GM19099 (cell line): ENCODE measurements at regions not wholly inside any gene's neighbourhood (a gene's known extent, or its start where the extent isn't known, plus 50 kb on each side); places are given as distances from the start of the nearest gene placed in this dataset.

ENCODE experiments used
- POLR2A ChIP-seq: IDR thresholded peaks from 3 replicates; pipeline ENCODE4 v1.6.1; 2011; ENCODE audit warnings: low read depth; ENCODE audit not compliant: insufficient read length; ENCODE audit errors: extremely low read depth

- no peak for TF ChIP-seq POLR2A
Measured at GRCh38 chr13:88000787-88001186, 329.6 kb downstream of the SLITRK5 start.

- no peak for TF ChIP-seq POLR2A
Measured at GRCh38 chr13:88005188-88005587, 334.0 kb downstream of the SLITRK5 start.

GRCh38 chr13:88014527-88014926, 343.4 kb downstream of the SLITRK5 start:
- TF ChIP-seq POLR2A = no peak

- no peak for TF ChIP-seq POLR2A
Measured at GRCh38 chr13:88022431-88023208, 351.4 kb downstream of the SLITRK5 start.

DNA sequence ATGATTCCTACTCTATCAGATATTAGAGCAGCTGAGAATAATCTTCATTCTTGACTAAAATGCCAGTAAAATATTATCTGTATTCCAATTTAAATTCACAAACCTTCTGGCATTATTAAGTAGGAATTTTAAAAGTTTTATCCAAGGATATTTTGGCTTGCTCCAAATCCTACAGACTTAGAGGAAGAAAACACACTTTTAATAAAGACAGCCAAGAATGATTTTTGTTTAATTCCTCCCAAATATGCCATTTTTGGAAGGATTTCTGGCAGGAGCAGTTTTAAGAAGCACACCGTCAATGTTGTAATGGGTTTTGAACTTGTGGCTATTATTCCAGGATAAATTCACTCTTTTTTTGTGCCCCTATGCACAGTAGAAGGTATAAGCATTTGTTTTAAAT, 355.1 kb downstream of the SLITRK5 start:
- no peak for TF ChIP-seq POLR2A

DNA sequence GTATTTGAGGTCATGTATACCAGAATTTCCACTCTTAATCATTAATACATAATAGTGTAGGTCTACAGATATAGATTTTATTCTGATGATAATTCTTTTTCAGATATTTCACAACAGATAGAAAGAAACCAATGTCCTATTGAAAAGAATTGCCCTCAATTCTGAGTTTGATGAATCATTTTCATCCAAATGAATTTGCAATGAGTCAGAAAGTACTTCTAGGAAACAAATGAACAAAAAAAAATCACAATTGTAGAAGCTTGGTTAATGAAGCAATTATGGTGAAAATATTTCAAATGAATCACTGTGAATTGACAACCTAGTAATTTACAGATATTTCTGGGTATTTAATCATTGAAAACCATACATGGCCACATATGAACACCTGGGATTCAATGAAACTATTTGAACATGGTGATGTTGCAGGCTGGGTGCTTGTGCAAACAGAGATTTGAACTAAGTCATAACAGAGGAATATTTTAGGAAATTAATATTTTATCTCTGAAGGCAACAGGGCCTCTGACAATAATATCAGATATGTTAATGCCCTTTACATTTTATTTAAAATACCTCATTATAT, 360.9 kb downstream of the SLITRK5 start:
- TF ChIP-seq POLR2A = no peak

- TF ChIP-seq POLR2A = no peak
Measured at GRCh38 chr13:88042489-88042888, 371.3 kb downstream of the SLITRK5 start.

DNA sequence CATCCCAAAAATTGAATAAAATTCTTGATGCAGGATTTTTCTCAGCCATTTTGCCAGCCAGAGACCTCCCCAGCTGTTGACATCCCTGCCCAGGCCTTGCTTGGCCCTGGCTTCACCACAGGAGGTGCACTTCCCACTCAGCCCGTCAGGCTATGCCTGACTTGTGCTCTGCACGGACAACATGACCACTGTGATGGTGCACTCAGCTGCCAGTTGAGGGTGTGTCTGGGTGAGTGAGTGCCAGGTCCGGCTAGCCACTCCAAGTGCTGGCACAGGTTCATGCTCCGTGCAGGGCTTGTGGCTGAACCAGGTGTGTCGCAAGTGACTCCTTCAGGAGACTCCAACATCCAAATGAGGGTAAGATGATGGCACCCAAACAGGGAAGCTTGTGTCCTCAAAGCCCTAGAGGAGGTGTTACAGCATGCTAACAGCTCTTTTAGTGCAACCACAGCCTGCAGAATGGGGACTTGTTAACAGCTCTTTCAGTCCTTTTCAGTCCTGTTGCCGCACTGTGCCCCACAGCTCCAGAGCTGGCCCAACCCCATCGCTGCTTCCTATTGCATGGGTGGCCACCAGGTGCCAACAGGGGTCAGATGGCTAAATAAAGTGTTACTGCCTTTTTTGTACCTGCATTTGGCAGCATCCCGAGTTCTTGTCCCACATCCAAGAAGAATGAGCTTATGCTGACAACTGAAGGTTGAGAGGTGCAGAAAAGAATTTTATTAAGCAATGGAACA, 380.7 kb downstream of the SLITRK5 start:
- no peak for TF ChIP-seq POLR2A

GRCh38 chr13:88063741-88064140, 392.6 kb downstream of the SLITRK5 start:
- TF ChIP-seq POLR2A = no peak

GRCh38 chr13:88066847-88067246, 395.7 kb downstream of the SLITRK5 start:
- no peak for TF ChIP-seq POLR2A

DNA sequence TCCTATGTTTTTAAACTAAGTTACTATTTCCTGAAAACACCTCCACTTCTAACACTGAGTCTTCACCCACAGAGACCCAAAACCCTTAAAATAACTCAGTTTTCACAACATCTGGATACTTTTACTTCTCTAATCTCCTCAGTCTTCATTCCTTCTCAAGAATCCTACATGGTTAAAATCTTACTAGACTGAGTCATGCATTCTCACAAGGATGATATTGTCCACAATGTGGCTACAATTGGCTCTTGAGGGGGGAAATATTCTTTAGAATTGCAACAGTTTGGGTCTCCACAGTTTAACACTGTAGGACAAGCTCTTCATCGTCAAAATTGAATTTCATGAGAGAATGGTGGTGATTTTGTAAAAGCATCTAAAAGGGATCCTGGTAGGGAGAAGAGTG, 397.1 kb downstream of the SLITRK5 start:
- no peak for TF ChIP-seq POLR2A

GRCh38 chr13:88068975-88069374, 397.8 kb downstream of the SLITRK5 start:
- TF ChIP-seq POLR2A = no peak

DNA sequence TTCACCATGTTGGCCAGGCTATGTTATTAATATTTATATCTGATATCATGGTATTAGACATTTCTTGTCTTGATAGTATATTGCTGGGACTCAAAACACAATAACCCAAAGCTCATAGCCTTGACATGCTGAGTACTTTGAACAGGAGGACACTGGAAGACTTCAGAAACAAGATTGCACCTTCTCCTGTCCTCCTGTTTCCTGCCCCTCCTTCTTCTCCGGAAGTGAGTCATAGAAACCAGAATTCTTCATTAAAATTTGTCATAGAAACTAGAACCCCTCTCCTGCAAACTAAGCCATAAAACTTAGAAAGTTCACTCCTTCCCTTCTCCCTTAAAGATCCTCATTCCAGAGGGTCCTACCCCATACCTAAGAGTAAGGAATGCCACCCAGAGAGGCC, 400.2 kb downstream of the SLITRK5 start:
- no peak for TF ChIP-seq POLR2A

DNA sequence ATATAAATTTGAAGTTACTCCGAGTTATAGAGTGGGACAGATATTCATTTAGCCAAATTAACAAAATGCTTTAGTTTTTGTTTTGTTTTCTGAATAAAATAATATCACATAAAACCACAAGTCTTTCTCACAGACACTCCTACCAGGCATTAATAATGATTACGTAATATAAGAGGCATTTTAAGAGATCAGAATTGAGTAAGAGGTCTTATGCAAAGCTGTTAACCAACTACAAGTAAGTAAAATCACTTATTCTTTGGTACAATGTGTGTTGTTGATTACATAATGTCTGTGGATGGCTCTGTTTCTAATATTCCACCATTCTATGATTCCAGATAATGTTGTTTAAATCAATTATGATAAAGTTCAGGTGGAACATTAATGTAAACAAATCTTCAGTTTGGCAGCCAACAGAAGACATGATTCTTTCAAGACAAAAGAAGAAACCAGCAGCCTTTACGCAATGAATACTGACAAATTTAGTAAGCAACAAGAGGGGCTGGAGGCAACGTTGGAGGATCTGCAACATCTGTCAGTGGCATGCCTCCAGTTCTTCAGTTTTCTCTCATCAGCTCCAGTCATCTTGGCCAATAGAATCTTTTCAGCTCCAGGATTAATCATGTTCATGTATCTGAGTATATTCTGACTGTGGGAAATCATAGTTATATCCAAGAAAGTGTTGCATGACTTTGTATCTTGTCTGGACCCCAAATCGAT, 403.8 kb downstream of the SLITRK5 start:
- no peak for TF ChIP-seq POLR2A

GRCh38 chr13:88085036-88085435, 413.9 kb downstream of the SLITRK5 start:
- TF ChIP-seq POLR2A = no peak

GRCh38 chr13:88086577-88086976, 415.4 kb downstream of the SLITRK5 start:
- TF ChIP-seq POLR2A = no peak

DNA sequence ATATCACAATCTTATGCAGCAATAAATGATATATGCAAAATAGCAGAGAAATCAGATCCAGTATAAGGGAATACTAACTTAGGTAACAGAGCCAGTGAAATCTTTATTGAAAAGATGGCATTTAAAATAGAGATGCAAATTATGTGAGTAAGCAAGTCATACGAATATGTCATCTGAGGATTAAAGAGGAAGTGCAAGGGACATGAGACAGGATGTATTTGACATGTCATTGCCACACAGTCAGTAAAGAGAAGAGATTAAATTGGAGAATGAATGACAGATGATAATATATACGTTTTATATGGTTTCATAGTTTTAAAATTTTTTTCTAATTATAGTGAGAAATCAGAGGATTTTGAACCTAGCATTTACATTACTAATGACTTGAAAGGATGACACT, 426.4 kb downstream of the SLITRK5 start:
- TF ChIP-seq POLR2A = no peak
